ENCODE measurements at regions not wholly inside any gene's neighbourhood (a gene's known extent, or its start where the extent isn't known, plus 50 kb on each side); places are given as distances from the start of the nearest gene placed in this dataset.

DNA sequence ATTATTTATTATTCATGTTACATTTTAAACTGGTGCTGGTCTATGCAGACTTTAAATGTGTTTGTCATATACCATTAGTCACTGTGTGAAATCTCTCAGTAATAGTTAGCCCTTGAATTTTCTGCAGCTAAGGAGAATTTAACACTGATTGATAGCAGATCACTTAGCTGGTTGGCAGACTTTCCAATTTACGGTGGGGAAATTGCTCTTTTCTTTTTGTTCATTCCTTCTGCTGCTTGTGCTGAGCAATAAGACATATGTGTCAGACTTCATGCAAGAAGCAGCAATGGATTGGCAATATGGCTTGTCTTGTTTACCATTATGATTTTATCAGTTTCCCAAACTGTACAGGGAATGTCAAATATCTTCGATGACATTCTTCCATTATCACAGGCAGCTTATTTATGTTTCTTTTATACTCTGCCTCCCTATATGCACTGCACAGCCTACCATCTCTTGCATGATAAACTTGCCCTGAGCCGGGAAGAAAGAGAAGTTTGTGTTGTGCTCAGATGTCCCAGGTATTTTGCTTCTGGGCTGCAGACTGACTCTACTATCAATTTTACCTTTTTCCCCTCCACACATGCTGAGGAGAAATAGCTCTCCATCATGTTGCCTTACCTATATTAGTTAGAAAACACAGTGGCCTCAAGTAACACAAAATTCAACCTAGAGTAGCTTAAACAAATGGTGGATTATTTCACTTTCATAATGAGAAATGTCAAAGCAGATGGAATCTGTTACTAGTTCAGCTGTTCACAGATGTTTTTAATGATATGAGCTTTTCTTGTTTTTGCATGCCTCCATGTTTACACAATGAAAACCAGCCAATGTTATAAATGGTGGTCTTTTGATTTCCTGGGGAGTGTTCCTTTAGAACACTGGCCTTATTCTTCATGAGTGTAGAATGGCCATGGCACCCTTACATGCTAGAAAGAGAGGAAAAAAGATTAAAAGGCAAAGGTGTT, 968.1 kb upstream of the GOT2 start:
- ATAC-seq (ENCODE audit: poor library complexity) (no peak), DNase-seq (no peak)
- intact Hi-C loops (cut with DNase I), result no loop called here

DNA sequence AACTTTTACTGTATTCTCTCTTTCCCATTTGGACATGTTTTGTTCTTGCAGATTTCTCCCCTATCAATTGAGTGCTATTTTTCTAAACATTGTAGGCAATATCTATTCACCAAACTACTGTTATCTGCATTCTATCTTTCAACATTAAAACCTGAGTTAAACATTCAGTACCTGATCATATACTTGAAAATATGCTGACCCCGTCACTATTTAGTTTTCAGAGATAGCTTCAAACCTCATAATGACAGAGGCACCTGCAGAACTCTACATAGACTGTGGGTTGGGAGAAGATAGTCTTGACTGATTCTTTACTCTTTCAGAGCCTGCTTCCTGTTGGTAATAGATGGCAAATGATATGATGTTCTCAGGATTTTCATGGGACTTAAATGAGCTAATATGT, 965.7 kb upstream of the GOT2 start:
- intact Hi-C loops (cut with DNase I), result no loop called here
- no peak for ATAC-seq (ENCODE audit: poor library complexity)

GRCh38 chr16:59698346-59699020, 964.4 kb upstream of the GOT2 start:
- ATAC-seq (ENCODE audit: poor library complexity) (no peak), DNase-seq (no peak)
- intact Hi-C loops (cut with DNase I), result no loop called here

More for the DNA sequence above, 965.7 kb upstream of the GOT2 start:
- DNase-seq, result no peak

DNA sequence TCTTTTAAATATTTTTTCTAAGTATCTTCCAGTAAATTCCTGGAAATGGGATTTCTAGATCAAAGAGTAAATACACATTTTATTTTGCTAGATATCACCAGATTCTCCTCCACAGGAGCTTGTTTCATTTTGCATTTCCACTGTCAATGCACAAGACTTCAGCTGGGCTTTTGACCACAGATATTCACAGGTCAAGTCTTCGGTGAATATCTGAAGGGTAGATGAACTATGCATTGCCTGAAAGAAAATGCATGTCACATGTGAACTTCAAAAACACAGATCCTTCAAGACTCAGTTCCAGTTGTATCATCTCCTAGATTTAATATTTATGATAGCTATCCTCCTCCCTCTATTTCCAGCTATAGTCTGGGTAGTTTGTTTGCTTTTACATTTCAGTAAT, 963.6 kb upstream of the GOT2 start:
- DNase-seq (no peak), ATAC-seq (ENCODE audit: poor library complexity) (no peak)
- intact Hi-C loops (cut with DNase I), result no loop called here

DNA sequence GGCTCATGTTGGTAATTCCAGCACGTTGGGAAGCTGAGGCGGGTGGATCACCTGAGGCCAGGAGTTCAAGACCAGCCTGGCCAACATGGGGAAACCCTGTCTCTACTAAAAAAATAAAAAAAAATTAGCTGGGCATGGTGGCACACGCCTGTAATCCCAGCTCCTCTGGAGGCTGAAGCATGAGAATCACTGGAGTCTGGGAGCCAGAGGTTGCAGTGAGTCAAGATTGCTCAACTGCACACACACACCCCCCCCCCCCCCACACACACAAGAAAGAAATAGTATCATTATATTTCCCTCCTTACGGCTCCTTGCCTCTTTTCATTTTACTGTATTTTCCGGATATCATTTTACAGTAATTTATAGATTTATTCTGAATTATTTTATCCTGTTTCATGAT, 963.1 kb upstream of the GOT2 start:
- DNase-seq (no peak), ATAC-seq (ENCODE audit: poor library complexity) (no peak)
- intact Hi-C loops (cut with DNase I), result no loop called here

GRCh38 chr16:59696495-59696894, 962.4 kb upstream of the GOT2 start:
- intact Hi-C loops (cut with DNase I), result no loop called here
- ATAC-seq (ENCODE audit: poor library complexity) (no peak), DNase-seq (no peak)

DNA sequence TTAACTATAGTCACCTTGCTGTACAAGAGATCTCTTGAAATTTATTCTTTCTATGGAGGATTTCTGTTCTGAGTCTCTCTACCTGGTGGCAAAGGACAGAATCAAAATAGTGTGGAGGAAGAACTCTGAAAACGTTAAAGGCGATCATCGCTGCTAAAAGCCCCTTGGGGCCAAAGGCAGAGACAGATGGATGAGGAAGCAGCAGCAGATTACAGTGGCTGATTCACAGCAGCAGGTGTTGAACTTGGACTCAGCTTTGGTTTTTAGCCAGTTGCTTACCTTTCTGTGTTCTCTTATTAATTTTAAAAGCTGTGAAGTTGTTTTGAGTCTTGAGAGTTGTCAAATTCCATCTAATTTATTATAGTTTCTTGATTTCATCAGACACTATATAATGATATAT, 956.1 kb upstream of the GOT2 start:
- no peak for DNase-seq
- ATAC-seq (ENCODE audit: poor library complexity), result no peak
- intact Hi-C loops (cut with DNase I), result no loop called here

GRCh38 chr16:59688006-59688405, 953.9 kb upstream of the GOT2 start:
- intact Hi-C loops (cut with DNase I), result no loop called here
- DNase-seq (no peak), ATAC-seq (ENCODE audit: poor library complexity) (no peak)

DNA sequence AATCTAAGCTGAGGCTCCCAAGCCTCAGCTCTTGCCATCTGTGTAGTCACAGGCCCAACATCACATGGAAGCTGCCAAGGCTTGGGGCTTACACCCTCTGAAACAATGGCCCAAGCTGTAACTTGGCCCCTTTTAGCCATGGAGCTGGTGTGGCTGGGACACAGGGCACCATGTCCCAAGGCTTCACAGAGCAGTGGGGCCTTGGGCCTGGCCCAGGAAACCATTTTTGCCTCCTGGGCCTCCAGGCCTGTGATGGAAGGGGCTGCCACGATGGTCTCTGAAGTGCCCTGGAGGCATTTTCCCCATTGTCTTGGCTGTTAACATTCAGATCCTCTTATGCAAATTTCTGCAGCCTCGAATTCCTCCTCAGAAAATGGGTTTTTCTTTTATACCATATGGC, 952.3 kb upstream of the GOT2 start:
- intact Hi-C loops (cut with DNase I), result no loop called here
- ATAC-seq (ENCODE audit: poor library complexity) (no peak), DNase-seq (no peak)

DNA sequence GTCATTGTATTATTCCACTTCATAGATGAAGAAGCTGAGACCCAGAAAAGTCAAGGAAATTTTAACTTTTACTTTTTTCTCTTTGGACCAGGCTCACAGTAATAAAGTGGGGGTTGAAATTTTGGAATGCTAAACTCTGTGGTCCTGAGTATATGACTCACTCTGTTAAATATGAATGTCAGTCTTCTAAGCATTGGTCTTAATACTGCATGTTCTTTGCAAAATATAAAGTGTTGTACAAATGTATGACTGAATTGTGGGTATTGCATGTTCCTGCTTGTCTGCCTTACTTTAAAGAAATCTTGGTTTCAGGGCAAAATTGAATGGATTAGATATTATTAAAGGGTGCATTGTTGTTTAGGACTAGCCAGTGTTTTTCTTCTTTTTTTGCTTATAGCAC, 950.8 kb upstream of the GOT2 start:
- ATAC-seq (ENCODE audit: poor library complexity), result no peak
- no peak for DNase-seq
- intact Hi-C loops (cut with DNase I), result no loop called here

DNA sequence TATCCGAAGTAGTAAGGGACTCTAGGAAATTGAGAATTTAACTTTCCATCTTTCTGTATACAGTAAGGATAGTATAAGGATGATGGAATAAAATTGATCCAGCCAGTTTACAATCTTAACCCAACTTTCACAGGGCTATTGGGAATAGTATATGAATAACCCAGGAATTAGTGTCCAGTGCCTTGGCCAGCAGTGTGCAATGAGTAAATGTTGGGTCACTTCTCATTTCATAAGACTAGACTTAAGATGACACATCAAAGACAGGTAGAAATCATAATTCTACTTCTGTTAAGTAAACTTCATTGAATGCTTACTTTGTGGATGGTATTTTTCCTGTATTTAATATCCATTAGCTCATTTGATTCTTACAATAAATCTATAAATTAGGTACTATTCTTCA, 949.6 kb upstream of the GOT2 start:
- DNase-seq (no peak), ATAC-seq (ENCODE audit: poor library complexity) (no peak)
- intact Hi-C loops (cut with DNase I), result no loop called here

DNA sequence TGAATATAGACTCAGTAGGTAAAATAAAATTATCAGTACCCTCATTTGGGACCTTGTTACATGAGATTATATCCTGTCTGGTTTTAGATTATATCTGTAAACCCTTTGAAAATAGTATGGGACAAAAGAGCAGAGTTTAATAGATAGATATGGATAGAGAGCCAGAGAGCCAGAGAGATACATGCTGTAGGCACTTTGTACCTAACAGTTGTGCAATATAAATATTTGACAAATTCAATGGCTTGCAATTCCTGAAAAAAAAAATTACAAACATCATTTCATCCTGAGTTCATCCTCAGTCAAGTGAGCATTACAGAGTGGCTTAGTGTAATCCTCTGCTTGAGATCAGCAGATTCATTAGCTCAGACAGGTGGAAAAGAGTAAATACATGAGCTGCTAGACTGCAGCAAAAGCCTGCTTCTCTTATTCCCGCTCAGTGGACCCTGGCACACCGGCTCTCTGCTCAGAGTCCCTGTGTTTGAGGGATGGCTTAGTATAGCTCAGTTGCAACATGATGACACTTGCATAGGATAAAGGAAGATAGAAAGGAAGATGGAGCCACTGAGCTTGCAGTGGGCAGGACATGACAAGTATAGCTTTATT, 931.6 kb upstream of the GOT2 start:
- DNase-seq, result no peak
- no peak for ATAC-seq (ENCODE audit: poor library complexity)
- intact Hi-C loops (cut with DNase I), result no loop called here

GRCh38 chr16:59658572-59658971, 924.5 kb upstream of the GOT2 start:
- ATAC-seq (ENCODE audit: poor library complexity) (no peak), DNase-seq (no peak)
- intact Hi-C loops (cut with DNase I), result no loop called here

DNA sequence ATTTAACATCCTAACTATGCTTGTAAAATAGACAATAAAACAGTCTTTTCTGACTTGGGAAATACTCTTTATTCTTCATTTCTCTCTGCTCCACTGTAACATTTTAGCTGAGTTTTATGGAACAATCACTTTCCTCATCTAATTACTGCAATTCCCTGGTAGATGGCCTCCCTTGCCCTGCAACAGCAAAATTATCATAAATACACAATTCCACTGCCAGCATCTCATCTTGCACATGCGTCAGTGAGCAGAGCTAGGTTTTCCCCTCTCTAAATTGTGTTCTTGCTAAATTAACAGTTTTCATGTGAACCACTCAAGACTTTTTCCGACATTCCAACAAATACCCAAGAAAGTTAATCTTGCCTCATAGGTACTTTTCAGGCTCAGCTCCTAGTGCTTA, 920.9 kb upstream of the GOT2 start:
- DNase-seq, result no peak
- intact Hi-C loops (cut with DNase I), result no loop called here
- ATAC-seq (ENCODE audit: poor library complexity), result no peak

- intact Hi-C loops (cut with DNase I), result no loop called here
- DNase-seq, result no peak
- ATAC-seq (ENCODE audit: poor library complexity), result no peak
Measured at GRCh38 chr16:59654455-59654854, 920.3 kb upstream of the GOT2 start.

- intact Hi-C loops (cut with DNase I), result no loop called here
- no peak for DNase-seq
- ATAC-seq (ENCODE audit: poor library complexity), result no peak
Measured at GRCh38 chr16:59651662-59652061, 917.5 kb upstream of the GOT2 start.

DNA sequence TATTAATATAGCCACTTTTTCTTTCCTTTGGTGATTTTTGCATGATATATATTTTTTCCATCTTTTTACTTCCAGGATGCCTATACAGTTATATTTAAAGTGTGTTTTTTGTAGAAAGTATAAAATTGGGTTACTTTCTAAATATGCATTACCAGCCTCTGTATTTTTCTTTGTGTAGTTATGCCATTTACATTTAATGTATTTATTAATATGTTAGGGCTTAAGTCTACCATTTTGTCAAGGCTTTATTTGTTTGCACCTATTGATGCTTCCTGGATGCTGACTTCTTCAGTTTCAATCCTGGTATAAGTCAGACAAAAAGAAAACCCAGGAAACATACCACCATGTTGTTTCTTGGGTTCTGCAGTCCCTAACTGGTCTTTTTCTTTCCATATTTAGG, 911.1 kb upstream of the GOT2 start:
- ATAC-seq (ENCODE audit: poor library complexity) (no peak), DNase-seq (no peak)
- intact Hi-C loops (cut with DNase I), result no loop called here

DNA sequence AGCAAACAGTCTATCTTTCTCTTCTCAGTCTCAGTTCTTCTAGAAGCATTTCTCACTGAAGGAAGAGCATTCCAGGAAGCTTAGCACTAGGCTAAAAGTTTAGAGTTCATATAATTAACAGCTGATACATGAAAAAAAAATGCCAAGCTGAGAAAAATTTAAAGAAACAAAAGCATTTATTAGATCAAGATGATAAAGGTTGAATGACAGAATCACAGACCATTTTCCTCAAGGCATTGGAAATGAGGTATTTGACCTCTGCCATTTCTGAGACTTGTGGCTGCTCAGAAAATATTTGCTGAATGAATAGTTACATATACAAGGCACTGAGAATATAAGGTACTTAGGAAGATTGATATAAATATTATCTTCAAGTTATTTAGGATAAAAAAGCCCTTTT, 901.6 kb upstream of the GOT2 start:
- ATAC-seq (ENCODE audit: poor library complexity) (no peak), DNase-seq (no peak)
- intact Hi-C loops (cut with DNase I), result no loop called here

GRCh38 chr16:59634951-59635350, 900.8 kb upstream of the GOT2 start:
- intact Hi-C loops (cut with DNase I), result no loop called here
- ATAC-seq (ENCODE audit: poor library complexity) (no peak), DNase-seq (no peak)

GRCh38 chr16:59634004-59634579, 900.0 kb upstream of the GOT2 start:
- intact Hi-C loops (cut with DNase I), result no loop called here
- ATAC-seq (ENCODE audit: poor library complexity) (no peak), DNase-seq (no peak)

All from Right ventricle myocardium superior (tissue), 1 donor.